BLaER1 treated with 17β-estradiol and CSF1 and Interleukin-3, amounts not matched to agents 10 nM and 100 nM (cell line): ENCODE measurements at regions not wholly inside any gene's neighbourhood (a gene's known extent, or its start where the extent isn't known, plus 50 kb on each side); places are given as distances from the start of the nearest gene placed in this dataset.

ENCODE experiments used
- H3K27ac ChIP-seq, 11 experiments: shearing (Covaris generic); formaldehyde crosslinking; 2 replicates each; pipeline ENCODE4 v1.8.1; 2022
- H3K27me3 ChIP-seq, 11 experiments: shearing (Covaris generic); formaldehyde crosslinking; 2 replicates each; pipeline ENCODE4 v1.8.1; 2022
- H3K36me3 ChIP-seq, 11 experiments: shearing (Covaris generic); formaldehyde crosslinking; 2 replicates each; pipeline ENCODE4 v1.8.1; 2022
- H3K4me1 ChIP-seq, 10 experiments: shearing (Covaris generic); formaldehyde crosslinking; 2 replicates each; pipeline ENCODE4 v1.8.1; 2022
- H3K4me2 ChIP-seq, 11 experiments: shearing (Covaris generic); formaldehyde crosslinking; 2 replicates each; pipeline ENCODE4 v1.8.1; 2022
- H3K4me3 ChIP-seq, 10 experiments: shearing (Covaris generic); formaldehyde crosslinking; 2 replicates each; pipeline ENCODE4 v1.8.1; 2022
- H3K9ac ChIP-seq, 11 experiments: shearing (Covaris generic); formaldehyde crosslinking; 2 replicates each; pipeline ENCODE4 v1.8.1; 2022
- H3K9me3 ChIP-seq, 11 experiments: shearing (Covaris generic); formaldehyde crosslinking; replicated peaks in 1 of 11; 2 replicates each; pipeline ENCODE4 v1.8.1; 2022
- H4K20me1 ChIP-seq, 11 experiments: shearing (Covaris generic); formaldehyde crosslinking; 2 replicates each; pipeline ENCODE4 v1.8.1; 2022
- Cebpa-rat ChIP-seq, 11 experiments: shearing (Covaris generic); IDR thresholded peaks; 2 replicates each; pipeline ENCODE4 v1.8.1; 2022

DNA sequence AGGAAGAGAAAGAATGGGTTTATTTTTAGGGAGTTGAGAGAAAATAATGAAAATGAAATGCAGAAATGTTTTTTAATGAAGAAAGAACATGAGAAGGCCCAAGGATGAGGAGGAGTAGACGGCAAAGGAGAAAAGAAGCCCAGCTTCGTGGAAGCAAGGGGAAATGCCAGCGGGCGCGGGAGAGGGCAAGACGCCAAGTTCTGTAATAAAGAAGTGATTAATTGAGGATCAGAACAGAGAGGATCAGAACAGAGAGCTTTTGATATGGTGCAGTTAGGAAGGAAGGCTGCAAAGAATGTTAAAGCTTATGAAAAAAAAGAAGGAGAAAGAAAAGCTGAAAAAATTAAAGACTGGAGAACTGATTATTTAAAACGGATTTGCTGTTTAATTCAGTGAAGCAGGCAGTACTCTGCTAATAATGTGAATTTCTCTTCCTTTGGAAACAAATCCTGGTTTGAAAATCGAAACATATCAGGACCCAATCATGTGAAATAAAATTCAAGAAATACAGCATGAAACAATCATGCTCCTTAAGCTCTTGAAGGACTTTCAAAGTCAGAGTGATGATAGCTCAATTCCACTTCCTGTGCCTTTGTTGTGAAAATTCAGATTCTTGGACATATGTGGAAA lies 99.3 kb upstream of the SOX1 start:
- H3K9me3 ChIP-seq = peaks cover 5 to 14% (median 7%) of the 10 kb centered on the region in 11 experiments; a peak in 16 of 22 replicates
- no peak overlapping the region for H3K4me2 ChIP-seq
- no peak overlapping the region for H3K27ac ChIP-seq
- H3K36me3 ChIP-seq = no peaks in the 10 kb centered on the region
- peaks cover 10 to 27% (median 19%) of the 10 kb centered on the region in 10 experiments; a peak in 18 of 20 replicates for H3K4me1 ChIP-seq
- no peak for TF ChIP-seq Cebpa-rat (IDR thresholded peaks at IDR 0.05)
- H4K20me1 ChIP-seq = no peaks in the 10 kb centered on the region
- no peak overlapping the region for H3K9ac ChIP-seq
- H3K4me3 ChIP-seq = no peak overlapping the region
- no peaks in the 10 kb centered on the region; a peak in 1 of 22 replicates for H3K27me3 ChIP-seq

DNA sequence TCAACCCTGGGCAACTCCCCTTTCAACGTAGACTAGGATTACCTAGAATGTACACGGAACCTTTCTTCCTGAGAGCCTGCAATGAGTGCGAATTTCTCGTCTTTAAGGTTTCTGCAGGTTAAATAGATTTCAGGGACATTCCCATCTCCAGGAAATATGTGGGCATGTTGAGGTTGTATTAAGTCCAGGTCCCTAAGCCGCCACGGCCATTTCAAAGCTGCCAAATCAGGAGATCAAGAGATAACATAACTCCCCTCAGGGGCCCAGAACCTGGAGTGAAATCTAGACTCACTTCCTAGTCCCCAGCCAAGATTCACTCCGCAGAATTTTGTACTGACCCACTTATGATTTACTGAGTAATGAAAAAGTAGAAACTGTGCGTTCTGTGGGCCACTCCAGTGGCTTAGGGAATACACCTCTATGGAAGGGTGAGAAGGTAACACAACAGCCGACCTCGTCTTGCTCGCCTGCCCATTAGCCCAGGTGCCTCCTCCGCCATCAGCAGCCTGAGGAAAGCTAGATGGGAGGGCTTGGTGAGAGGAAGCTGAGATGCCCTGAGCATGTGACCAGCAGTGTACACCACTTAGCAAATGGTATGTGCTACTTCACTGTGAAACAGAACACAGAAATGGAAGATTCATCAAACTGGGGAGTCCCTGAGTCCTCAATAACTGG lies 98.5 kb upstream of the SOX1 start:
- Histone ChIP-seq H3K27ac (no peak overlapping the region), H3K4me2 (no peak overlapping the region), H3K9me3 (peaks cover 5 to 14% (median 7%) of the 10 kb centered on the region in 11 experiments; a peak in 16 of 22 replicates), H3K4me3 (no peak overlapping the region), H3K9ac (no peak overlapping the region), H3K4me1 (peaks cover 8 to 20% (median 12%) of the 10 kb centered on the region in 10 experiments; a peak in 17 of 20 replicates), H4K20me1 (no peaks in the 10 kb centered on the region), H3K36me3 (no peaks in the 10 kb centered on the region), H3K27me3 (no peaks in the 10 kb centered on the region; a peak in 1 of 22 replicates)
- no peak for TF ChIP-seq Cebpa-rat (IDR thresholded peaks at IDR 0.05)

- H3K27me3 ChIP-seq = no peaks in the 10 kb centered on the region; a peak in 1 of 22 replicates
- no peak overlapping the region for H3K9ac ChIP-seq
- peaks cover under 1 to 9% (median 1%) of the 10 kb centered on the region in 11 experiments; a peak in 18 of 22 replicates for H3K9me3 ChIP-seq
- no peaks in the 10 kb centered on the region for H4K20me1 ChIP-seq
- no peak overlapping the region for H3K27ac ChIP-seq
- H3K4me3 ChIP-seq = no peak overlapping the region
- peaks cover 8 to 17% (median 12%) of the 10 kb centered on the region in 10 experiments; a peak in 17 of 20 replicates for H3K4me1 ChIP-seq
- TF ChIP-seq Cebpa-rat (IDR thresholded peaks at IDR 0.05) = no peak
- H3K4me2 ChIP-seq = no peak overlapping the region
- H3K36me3 ChIP-seq = no peaks in the 10 kb centered on the region
Measured at GRCh38 chr13:111969551-111970135, 97.3 kb upstream of the SOX1 start.

- Histone ChIP-seq H3K9ac (no peak overlapping the region), H3K4me3 (no peak overlapping the region), H3K9me3 (peaks cover 0 to 11% (median 0%) of the 10 kb centered on the region in 11 experiments; a peak in 9 of 22 replicates), H3K4me2 (peak overlapping the region in 9 of 11 experiments; percentile 16 to 48 (median 41); a peak in 13 of 22 replicates), H3K27ac (no peak overlapping the region), H3K36me3 (no peaks in the 10 kb centered on the region), H4K20me1 (no peaks in the 10 kb centered on the region), H3K27me3 (no peaks in the 10 kb centered on the region; a peak in 1 of 22 replicates), H3K4me1 (peaks cover 8 to 17% (median 12%) of the 10 kb centered on the region in 10 experiments; a peak in 17 of 20 replicates)
- TF ChIP-seq Cebpa-rat (IDR thresholded peaks at IDR 0.05) = no peak
Measured at GRCh38 chr13:111970494-111971141, 96.3 kb upstream of the SOX1 start.

GRCh38 chr13:111971891-111972780 lies 94.8 kb upstream of the SOX1 start:
- peaks cover 0 to 13% (median 0%) of the 10 kb centered on the region in 11 experiments; a peak in 9 of 22 replicates for H3K9me3 ChIP-seq

GRCh38 chr13:111973186-111973585 lies 93.8 kb upstream of the SOX1 start:
- Histone ChIP-seq H3K4me1 (peaks cover 8 to 17% (median 12%) of the 10 kb centered on the region in 10 experiments; a peak in 17 of 20 replicates), H3K36me3 (no peaks in the 10 kb centered on the region), H3K9ac (no peak overlapping the region), H3K4me3 (no peak overlapping the region), H3K4me2 (no peak overlapping the region), H3K9me3 (peaks cover 0 to 13% (median 0%) of the 10 kb centered on the region in 11 experiments; a peak in 9 of 22 replicates), H3K27ac (no peak overlapping the region), H4K20me1 (no peaks in the 10 kb centered on the region), H3K27me3 (no peaks in the 10 kb centered on the region; a peak in 1 of 22 replicates)
- TF ChIP-seq Cebpa-rat (IDR thresholded peaks at IDR 0.05) = no peak

More at GRCh38 chr13:111971891-111972780, 94.8 kb upstream of the SOX1 start:
- Histone ChIP-seq H3K4me1 (peaks cover 8 to 17% (median 12%) of the 10 kb centered on the region in 10 experiments; a peak in 17 of 20 replicates), H3K4me2 (no peak overlapping the region; a peak in 1 of 22 replicates), H3K9ac (no peak overlapping the region), H4K20me1 (no peaks in the 10 kb centered on the region), H3K4me3 (no peak overlapping the region), H3K36me3 (no peaks in the 10 kb centered on the region), H3K27me3 (no peaks in the 10 kb centered on the region; a peak in 1 of 22 replicates), H3K27ac (no peak overlapping the region)
- no peak for TF ChIP-seq Cebpa-rat (IDR thresholded peaks at IDR 0.05)

GRCh38 chr13:111973605-111974340 lies 93.2 kb upstream of the SOX1 start:
- H3K27ac ChIP-seq = no peak overlapping the region
- H3K36me3 ChIP-seq = no peaks in the 10 kb centered on the region
- H3K4me2 ChIP-seq = no peak overlapping the region
- H3K4me1 ChIP-seq = peaks cover 8 to 17% (median 12%) of the 10 kb centered on the region in 10 experiments; a peak in 17 of 20 replicates
- TF ChIP-seq Cebpa-rat (IDR thresholded peaks at IDR 0.05) = no peak
- peaks cover 0 to 13% (median 0%) of the 10 kb centered on the region in 11 experiments; a peak in 9 of 22 replicates for H3K9me3 ChIP-seq
- no peaks in the 10 kb centered on the region; a peak in 1 of 22 replicates for H3K27me3 ChIP-seq
- no peak overlapping the region for H3K9ac ChIP-seq
- no peaks in the 10 kb centered on the region for H4K20me1 ChIP-seq
- no peak overlapping the region for H3K4me3 ChIP-seq
